ENCODE measurements at regions not wholly inside any gene's neighbourhood (a gene's known extent, or its start where the extent isn't known, plus 50 kb on each side); places are given as distances from the start of the nearest gene placed in this dataset.

- H3K27ac ChIP-seq: no peak overlapping the region
- no peak for TF ChIP-seq ZFX (IDR thresholded peaks at IDR 0.05; ENCODE audit: borderline replicate concordance)
- TF ChIP-seq CTCF (IDR thresholded peaks at IDR 0.05): no peak
These were observed 50.1 kb downstream of the GCNT4 start for GRCh38 chr5:75002271-75002670.

GRCh38 chr5:74995926-74996325 is 56.4 kb downstream of the GCNT4 start:
- no peak overlapping the region for H3K27ac ChIP-seq
- TF ChIP-seq ZFX (IDR thresholded peaks at IDR 0.05; ENCODE audit: borderline replicate concordance) (no peak), CTCF (IDR thresholded peaks at IDR 0.05) (no peak)

- H3K27ac ChIP-seq: no peak overlapping the region
- TF ChIP-seq ZFX (IDR thresholded peaks at IDR 0.05; ENCODE audit: borderline replicate concordance) (no peak), CTCF (IDR thresholded peaks at IDR 0.05) (no peak)
These were observed 57.5 kb downstream of the GCNT4 start for GRCh38 chr5:74994826-74995225.

- no peak overlapping the region for H3K27ac ChIP-seq
- TF ChIP-seq ZFX (IDR thresholded peaks at IDR 0.05; ENCODE audit: borderline replicate concordance) (no peak), CTCF (IDR thresholded peaks at IDR 0.05) (no peak)
These were observed 58.6 kb downstream of the GCNT4 start for GRCh38 chr5:74993743-74994142.

GRCh38 chr5:74992791-74993190 is 59.6 kb downstream of the GCNT4 start:
- no peak overlapping the region for H3K27ac ChIP-seq
- TF ChIP-seq ZFX (IDR thresholded peaks at IDR 0.05; ENCODE audit: borderline replicate concordance): no peak
- no peak for TF ChIP-seq CTCF (IDR thresholded peaks at IDR 0.05)

GRCh38 chr5:74991522-74991921 is 60.8 kb downstream of the GCNT4 start:
- TF ChIP-seq CTCF (IDR thresholded peaks at IDR 0.05): no peak
- TF ChIP-seq ZFX (IDR thresholded peaks at IDR 0.05; ENCODE audit: borderline replicate concordance): no peak
- no peak overlapping the region for H3K27ac ChIP-seq

GRCh38 chr5:74990194-74990593 is 62.2 kb downstream of the GCNT4 start:
- TF ChIP-seq CTCF (IDR thresholded peaks at IDR 0.05) (no peak), ZFX (IDR thresholded peaks at IDR 0.05; ENCODE audit: borderline replicate concordance) (no peak)
- H3K27ac ChIP-seq: no peak overlapping the region
